Hepatocyte (in vitro differentiated cells): ENCODE measurements at regions not wholly inside any gene's neighbourhood (a gene's known extent, or its start where the extent isn't known, plus 50 kb on each side); places are given as distances from the start of the nearest gene placed in this dataset.

Experiments used
- DNase-seq: peaks from one replicate; pipeline ENCODE4 v3.0.0-alpha.2; 2016; ENCODE audit warnings: low spot score
- H2AFZ ChIP-seq: fragments of 200-600 bp; sonication (generic); 2 replicates; pipeline ENCODE4 v1.6.0; 2016; ENCODE audit warnings: antibody characterized with exemption, mild to moderate bottlenecking
- H3K27ac ChIP-seq: fragments of 200-600 bp; sonication (generic); 2 replicates; pipeline ENCODE4 v1.5.1; 2016; ENCODE audit warnings: mild to moderate bottlenecking
- H3K27me3 ChIP-seq: fragments of 200-600 bp; sonication (generic); 2 replicates; pipeline ENCODE4 v1.6.1; 2016
- H3K36me3 ChIP-seq: fragments of 200-600 bp; sonication (generic); replicated peaks from 2 replicates; pipeline ENCODE4 v1.5.1; 2016; ENCODE audit warnings: low read depth; ENCODE audit not compliant: insufficient read depth
- H3K4me1 ChIP-seq: fragments of 200-600 bp; sonication (generic); 2 replicates; pipeline ENCODE4 v1.5.1; 2016; ENCODE audit warnings: mild to moderate bottlenecking, moderate library complexity; ENCODE audit not compliant: insufficient read depth
- H3K4me2 ChIP-seq: fragments of 200-600 bp; sonication (generic); 2 replicates; pipeline ENCODE4 v1.6.0; 2016
- H3K4me3 ChIP-seq: fragments of 200-600 bp; sonication (generic); 2 replicates; pipeline ENCODE4 v1.5.1; 2016; ENCODE audit warnings: mild to moderate bottlenecking
- H3K79me2 ChIP-seq: fragments of 200-600 bp; sonication (generic); 2 replicates; pipeline ENCODE4 v1.6.0; 2017; ENCODE audit warnings: mild to moderate bottlenecking
- H3K9me2 ChIP-seq: fragments of 200-600 bp; sonication (generic); replicated peaks from 2 replicates; pipeline ENCODE4 v1.6.0; 2017; ENCODE audit warnings: mild to moderate bottlenecking; ENCODE audit not compliant: insufficient read depth
- H3K9me3 ChIP-seq: fragments of 200-600 bp; sonication (generic); 2 replicates; pipeline ENCODE4 v1.5.1; 2016; ENCODE audit warnings: low read depth, mild to moderate bottlenecking
- H4K20me1 ChIP-seq: fragments of 200-600 bp; sonication (generic); 2 replicates; pipeline ENCODE4 v1.6.0; 2016; ENCODE audit warnings: mild to moderate bottlenecking; ENCODE audit not compliant: insufficient read depth, poor library complexity, severe bottlenecking
- CTCF ChIP-seq: fragments of 200-600 bp; sonication (generic); IDR thresholded peaks from 2 replicates; pipeline ENCODE4 v1.5.1; 2016; ENCODE audit warnings: antibody characterized with exemption, mild to moderate bottlenecking; ENCODE audit not compliant: poor library complexity
- EZH2 ChIP-seq: fragments of 200-600 bp; sonication (generic); IDR thresholded peaks from 2 replicates; pipeline ENCODE4 v1.6.1; 2016; ENCODE audit warnings: antibody characterized with exemption, mild to moderate bottlenecking, borderline replicate concordance
- EZH2phosphoT487 ChIP-seq: fragments of 200-600 bp; sonication (generic); IDR thresholded peaks from one replicate; pipeline ENCODE4 v1.6.1; 2018; ENCODE audit warnings: antibody characterized with exemption, mild to moderate bottlenecking, low read depth, moderate library complexity; ENCODE audit not compliant: unreplicated experiment, severe bottlenecking
- WGBS: methylation state at CpG from one replicate; pipeline ENCODE4 v1.1.6; 2016; ENCODE audit warnings: low lambda C conversion rate; ENCODE audit errors: missing lambda C conversion rate; 5-methylcytosine and 5-hydroxymethylcytosine counted together

GRCh38 chr2:355773-356172, 67.9 kb upstream of the ALKAL2 start:
- Histone ChIP-seq H3K9me3 (no peaks in the 10 kb centered on the region), H3K36me3 (no peaks in the 10 kb centered on the region), H3K4me1 (no peaks in the 10 kb centered on the region), H3K9me2 (no peaks in the 10 kb centered on the region), H3K79me2 (no peaks in the 10 kb centered on the region), H3K27me3 (no peaks in the 10 kb centered on the region), H3K4me3 (no peak overlapping the region), H4K20me1 (no peaks in the 10 kb centered on the region), H3K27ac (no peak overlapping the region), H2AFZ (no peak overlapping the region), H3K4me2 (no peak overlapping the region)
- no peak for TF ChIP-seq CTCF
- TF ChIP-seq EZH2: no peak
- DNase-seq: no peak
- whole genome bisulfite sequencing: 92% methylated on average over 12 of the region's 12 CpGs

DNA sequence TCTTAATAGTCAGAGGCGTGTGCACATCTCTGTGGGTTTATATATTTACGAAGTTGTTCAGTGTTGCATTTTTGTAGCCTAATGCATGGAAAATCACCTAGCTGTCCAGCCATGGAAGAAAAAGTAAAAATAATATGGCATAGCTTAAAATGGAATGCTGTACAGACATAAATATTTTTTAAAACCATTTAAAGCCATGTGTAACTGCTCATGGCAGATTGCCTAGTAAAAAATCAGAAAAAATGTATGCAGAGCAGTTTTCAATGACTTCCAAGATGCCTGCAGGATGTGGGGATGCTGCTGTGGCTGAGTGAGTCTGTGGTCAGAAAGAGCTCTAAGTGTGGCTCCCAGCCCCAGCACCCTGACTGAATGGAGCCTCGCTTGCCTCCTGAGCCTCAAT, 64.8 kb upstream of the ALKAL2 start:
- 82% methylated on average over 3 of the region's 3 CpGs for WGBS
- Histone ChIP-seq H3K4me3 (no peak overlapping the region), H3K27ac (no peak overlapping the region), H3K9me3 (no peaks in the 10 kb centered on the region), H3K4me2 (no peak overlapping the region), H3K9me2 (no peaks in the 10 kb centered on the region), H3K4me1 (no peaks in the 10 kb centered on the region), H3K27me3 (no peaks in the 10 kb centered on the region), H4K20me1 (no peaks in the 10 kb centered on the region), H3K79me2 (no peaks in the 10 kb centered on the region), H2AFZ (no peak overlapping the region), H3K36me3 (no peaks in the 10 kb centered on the region)
- DNase-seq: no peak
- TF ChIP-seq CTCF: no peak
- no peak for TF ChIP-seq EZH2phosphoT487
- no peak for TF ChIP-seq EZH2

DNA sequence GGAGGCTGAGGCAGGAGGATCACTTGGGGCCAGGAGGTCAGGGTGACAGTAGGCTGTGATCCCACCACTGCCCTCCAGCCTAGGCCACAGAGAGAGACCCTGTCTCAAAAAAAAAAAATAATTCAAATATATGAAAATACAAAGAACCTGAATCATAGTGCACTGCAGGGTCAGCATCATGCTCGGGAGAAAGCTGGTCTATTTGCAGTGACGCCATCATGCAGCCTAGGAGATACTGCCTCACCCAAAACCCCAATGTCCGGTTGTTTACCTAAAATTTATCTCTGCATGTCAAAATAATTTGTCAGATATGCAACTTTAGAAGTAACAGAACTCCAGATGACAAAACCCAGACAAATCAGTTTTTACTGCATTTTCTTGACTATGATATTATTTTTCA, 61.5 kb upstream of the ALKAL2 start:
- TF ChIP-seq EZH2phosphoT487 (no peak), EZH2 (no peak), CTCF (no peak)
- Histone ChIP-seq H3K4me2 (no peak overlapping the region), H3K4me1 (no peaks in the 10 kb centered on the region), H3K79me2 (no peaks in the 10 kb centered on the region), H3K27ac (no peak overlapping the region), H4K20me1 (no peaks in the 10 kb centered on the region), H3K36me3 (no peaks in the 10 kb centered on the region), H3K9me2 (no peaks in the 10 kb centered on the region), H3K27me3 (no peaks in the 10 kb centered on the region), H3K9me3 (no peaks in the 10 kb centered on the region), H3K4me3 (no peak overlapping the region), H2AFZ (no peak overlapping the region)
- DNase-seq: no peak
- 69% methylated on average over 3 of the region's 3 CpGs for WGBS

GRCh38 chr2:348361-348916, 60.5 kb upstream of the ALKAL2 start:
- no peak overlapping the region for H2AFZ ChIP-seq
- no peaks in the 10 kb centered on the region for H3K9me2 ChIP-seq
- WGBS: 68% methylated on average over 8 of the region's 8 CpGs
- no peak for TF ChIP-seq EZH2phosphoT487
- no peak for TF ChIP-seq EZH2
- no peak for TF ChIP-seq CTCF
- H3K36me3 ChIP-seq: no peaks in the 10 kb centered on the region
- no peaks in the 10 kb centered on the region for H3K9me3 ChIP-seq
- H3K4me2 ChIP-seq: no peak overlapping the region
- no peak overlapping the region for H3K27ac ChIP-seq
- H4K20me1 ChIP-seq: no peaks in the 10 kb centered on the region
- DNase-seq: no peak
- no peak overlapping the region for H3K4me3 ChIP-seq
- H3K79me2 ChIP-seq: no peaks in the 10 kb centered on the region
- no peaks in the 10 kb centered on the region for H3K27me3 ChIP-seq
- H3K4me1 ChIP-seq: no peaks in the 10 kb centered on the region
